WTC11 (cell line): ENCODE measurements at regions not wholly inside any gene's neighbourhood (a gene's known extent, or its start where the extent isn't known, plus 50 kb on each side); places are given as distances from the start of the nearest gene placed in this dataset.

Source experiments
- ATAC-seq: fragments of 200-7000 bp; cut with Tn5 transposase; 2 replicates; pipeline ENCODE4 v1.10.0; 2021; ENCODE audit warnings: mild to moderate bottlenecking, moderate library complexity
- CTCF ChIA-PET: fragments of 300-600 bp; sonication (Branson Sonifier 250); formaldehyde crosslinking; loops from one replicate; lab custom pipeline; 2021; ENCODE audit warnings: antibody characterized with exemption; lab: Charles Lee
- POLR2A ChIA-PET: fragments of 350-600 bp; sonication (Branson Sonifier 250); formaldehyde crosslinking; loops from one replicate; lab custom pipeline; 2021; ENCODE audit warnings: antibody characterized with exemption; lab: Charles Lee
- DNase-seq: peaks from one replicate; pipeline ENCODE4 v3.0.0; 2021; ENCODE audit warnings: low spot score
- H3K27ac Mint-ChIP-seq: 2 replicates; pipeline ENCODE4 v1.8.0; 2021; ENCODE audit warnings: mixed read lengths
- H3K27me3 Mint-ChIP-seq: 2 replicates; pipeline ENCODE4 v1.8.0; 2021; ENCODE audit warnings: low read depth, mild to moderate bottlenecking, moderate library complexity, mixed read lengths
- H3K36me3 Mint-ChIP-seq: 2 replicates; pipeline ENCODE4 v1.8.0; 2021; ENCODE audit warnings: mixed read lengths
- H3K4me1 Mint-ChIP-seq: 2 replicates; pipeline ENCODE4 v1.8.0; 2022; ENCODE audit warnings: mixed read lengths
- H3K4me3 Mint-ChIP-seq: 2 replicates; pipeline ENCODE4 v1.8.0; 2021; ENCODE audit warnings: mild to moderate bottlenecking, moderate library complexity, mixed read lengths
- H3K9me3 Mint-ChIP-seq: 2 replicates; pipeline ENCODE4 v1.8.0; 2021; ENCODE audit warnings: mixed read lengths
- ATF1 ChIP-seq: sonication (generic); formaldehyde crosslinking; IDR thresholded peaks from 2 replicates; pipeline ENCODE4 v1.8.1; 2023; ENCODE audit warnings: mild to moderate bottlenecking, moderate library complexity, missing genetic modification reagents
- ATF2 ChIP-seq: sonication (generic); formaldehyde crosslinking; IDR thresholded peaks from 2 replicates; pipeline ENCODE4 v1.8.1; 2022; ENCODE audit warnings: low read depth, missing genetic modification reagents, borderline replicate concordance
- ATF6 ChIP-seq: sonication (generic); formaldehyde crosslinking; IDR thresholded peaks from 2 replicates; pipeline ENCODE4 v1.8.1; 2023; ENCODE audit warnings: mild to moderate bottlenecking, missing genetic modification reagents
- E2F5 ChIP-seq: sonication (generic); formaldehyde crosslinking; IDR thresholded peaks from 2 replicates; pipeline ENCODE4 v1.8.1; 2022; ENCODE audit warnings: mild to moderate bottlenecking, moderate library complexity, missing genetic modification reagents
- FOXP4 ChIP-seq: sonication (generic); formaldehyde crosslinking; IDR thresholded peaks from 2 replicates; pipeline ENCODE4 v1.8.0; 2022; ENCODE audit warnings: mild to moderate bottlenecking, missing genetic modification reagents
- GABPB1 ChIP-seq: sonication (generic); formaldehyde crosslinking; IDR thresholded peaks from 2 replicates; pipeline ENCODE4 v1.8.1; 2023; ENCODE audit warnings: mild to moderate bottlenecking, missing genetic modification reagents
- IRF2 ChIP-seq: sonication (generic); formaldehyde crosslinking; IDR thresholded peaks from 2 replicates; pipeline ENCODE4 v1.8.0; 2022; ENCODE audit warnings: low read depth, missing genetic modification reagents, borderline replicate concordance
- JAZF1 ChIP-seq: fragments of 250-450 bp; sonication (Bioruptor Pico); IDR thresholded peaks from 2 replicates; pipeline ENCODE4 v1.9.0; 2021; ENCODE audit warnings: moderate library complexity, mild to moderate bottlenecking, inconsistent platforms
- KAT7 ChIP-seq: sonication (generic); formaldehyde crosslinking; IDR thresholded peaks from 2 replicates; pipeline ENCODE4 v1.8.1; 2023; ENCODE audit warnings: missing genetic modification reagents, mild to moderate bottlenecking, borderline replicate concordance
- NFATC4 ChIP-seq: fragments of 250-450 bp; sonication (Bioruptor Pico); IDR thresholded peaks from 2 replicates; pipeline ENCODE4 v1.9.0; 2021; ENCODE audit warnings: mild to moderate bottlenecking
- RELA ChIP-seq: sonication (generic); formaldehyde crosslinking; IDR thresholded peaks from 2 replicates; pipeline ENCODE4 v1.8.1; 2022; ENCODE audit warnings: missing genetic modification reagents, mild to moderate bottlenecking, borderline replicate concordance
- SMAD3 ChIP-seq: sonication (generic); formaldehyde crosslinking; IDR thresholded peaks from 2 replicates; pipeline ENCODE4 v1.8.0; 2022; ENCODE audit warnings: missing genetic modification reagents, mild to moderate bottlenecking, borderline replicate concordance
- SMAD4 ChIP-seq: sonication (generic); formaldehyde crosslinking; IDR thresholded peaks from 2 replicates; pipeline ENCODE4 v1.8.0; 2022; ENCODE audit warnings: mild to moderate bottlenecking, missing genetic modification reagents
- TP53 ChIP-seq: sonication (generic); formaldehyde crosslinking; IDR thresholded peaks from 2 replicates; pipeline ENCODE4 v1.8.1; 2023; ENCODE audit warnings: mild to moderate bottlenecking, missing genetic modification reagents
- ZNF281 ChIP-seq: sonication (generic); formaldehyde crosslinking; IDR thresholded peaks from 2 replicates; pipeline ENCODE4 v1.8.0; 2023; ENCODE audit warnings: mild to moderate bottlenecking, missing genetic modification reagents
- ZNF396 ChIP-seq: fragments of 250-450 bp; sonication (Bioruptor Pico); IDR thresholded peaks from 2 replicates; pipeline ENCODE4 v1.8.0; 2021; ENCODE audit warnings: mild to moderate bottlenecking, moderate library complexity, borderline replicate concordance
- ZNF532 ChIP-seq: fragments of 250-450 bp; sonication (Bioruptor Pico); IDR thresholded peaks from 2 replicates; pipeline ENCODE4 v1.9.0; 2021; ENCODE audit warnings: mild to moderate bottlenecking, borderline replicate concordance
- ZSCAN18 ChIP-seq: fragments of 250-450 bp; sonication (Bioruptor Pico); IDR thresholded peaks from 2 replicates; pipeline ENCODE4 v2.1.2; 2022; ENCODE audit warnings: mild to moderate bottlenecking, moderate library complexity

- ChIA-PET CTCF (no interaction called here), POLR2A (no interaction called here)
- TF ChIP-seq TP53 = no peak
- no peak for TF ChIP-seq KAT7 (CRISPR knock-in tag)
- TF ChIP-seq IRF2 (CRISPR knock-in tag) = no peak
- no peak for TF ChIP-seq FOXP4
- TF ChIP-seq ATF1 (CRISPR knock-in tag) = no peak
- TF ChIP-seq RELA (CRISPR knock-in tag) = no peak
- no peak for TF ChIP-seq ATF6 (CRISPR knock-in tag)
- no peak for TF ChIP-seq NFATC4 (CRISPR knock-in tag)
- TF ChIP-seq JAZF1 (CRISPR knock-in tag) = no peak
- TF ChIP-seq GABPB1 (CRISPR knock-in tag) = no peak
- TF ChIP-seq ZNF281 (CRISPR knock-in tag) = no peak
- no peak for TF ChIP-seq SMAD3 (CRISPR knock-in tag)
- no peak for TF ChIP-seq E2F5 (CRISPR knock-in tag)
- TF ChIP-seq SMAD4 (CRISPR knock-in tag) = no peak
- TF ChIP-seq ZSCAN18 (CRISPR knock-in tag) = no peak
- no peak for TF ChIP-seq ZNF396 (CRISPR knock-in tag)
- TF ChIP-seq ZNF532 = no peak
- no peak for TF ChIP-seq ATF2 (CRISPR knock-in tag)
- H3K4me1 Mint-ChIP-seq = peaks cover 48% of the 10 kb centered on the region
- H3K9me3 Mint-ChIP-seq = no peaks in the 10 kb centered on the region
- H3K27me3 Mint-ChIP-seq = no peaks in the 10 kb centered on the region
- DNase-seq (no peak), ATAC-seq (no peak)
- no peaks in the 10 kb centered on the region for H3K36me3 Mint-ChIP-seq
- no peak overlapping the region for H3K27ac Mint-ChIP-seq
- H3K4me3 Mint-ChIP-seq = no peak overlapping the region
Measured at GRCh38 chr2:59786684-59787083, 766.8 kb downstream of the BCL11A start.
